Choroid plexus epithelial cell (primary cell): ENCODE measurements at regions not wholly inside any gene's neighbourhood (a gene's known extent, or its start where the extent isn't known, plus 50 kb on each side); places are given as distances from the start of the nearest gene placed in this dataset.
A peak's percentile ranks its signal among the peaks of the same experiment; 100 is the strongest.

Source experiments
- DNase-seq: peaks from one replicate; pipeline ENCODE4 v3.0.0-alpha.2; 2010; ENCODE audit warnings: low read depth
- H3K4me3 ChIP-seq: 2 replicates; pipeline ENCODE4 v1.5.1; 2011; ENCODE audit warnings: low read depth, mild to moderate bottlenecking, control low read depth, low read length, moderate library complexity
- TF ChIP-seq, protein P1 (sequence below): conservative IDR thresholded peaks from 2 replicates; pipeline ENCODE4 v1.5.1; 2011; ENCODE audit warnings: low read depth, mild to moderate bottlenecking, control low read depth, inconsistent platforms, low read length, moderate library complexity

DNA sequence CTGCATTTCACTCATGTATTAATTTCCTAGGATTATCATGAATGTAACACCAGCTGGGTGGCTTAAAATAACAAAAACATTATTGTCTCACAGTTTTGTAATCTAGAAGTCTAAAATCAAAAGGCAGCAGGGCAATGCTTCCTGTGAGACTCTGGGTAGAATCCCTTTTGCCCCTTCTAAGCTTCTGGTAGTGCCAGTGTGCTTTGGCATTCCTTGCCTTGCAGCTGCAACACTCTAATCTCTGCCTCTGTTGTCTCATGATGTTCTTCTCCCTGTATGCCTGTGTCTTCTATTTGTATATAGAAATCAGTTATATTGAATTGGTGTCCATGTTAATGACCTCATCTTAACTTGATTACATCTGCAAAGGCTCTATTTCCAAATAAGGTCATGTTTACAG lies 1117.3 kb downstream of the PCDH18 start:
- TF ChIP-seq, protein P1, sequence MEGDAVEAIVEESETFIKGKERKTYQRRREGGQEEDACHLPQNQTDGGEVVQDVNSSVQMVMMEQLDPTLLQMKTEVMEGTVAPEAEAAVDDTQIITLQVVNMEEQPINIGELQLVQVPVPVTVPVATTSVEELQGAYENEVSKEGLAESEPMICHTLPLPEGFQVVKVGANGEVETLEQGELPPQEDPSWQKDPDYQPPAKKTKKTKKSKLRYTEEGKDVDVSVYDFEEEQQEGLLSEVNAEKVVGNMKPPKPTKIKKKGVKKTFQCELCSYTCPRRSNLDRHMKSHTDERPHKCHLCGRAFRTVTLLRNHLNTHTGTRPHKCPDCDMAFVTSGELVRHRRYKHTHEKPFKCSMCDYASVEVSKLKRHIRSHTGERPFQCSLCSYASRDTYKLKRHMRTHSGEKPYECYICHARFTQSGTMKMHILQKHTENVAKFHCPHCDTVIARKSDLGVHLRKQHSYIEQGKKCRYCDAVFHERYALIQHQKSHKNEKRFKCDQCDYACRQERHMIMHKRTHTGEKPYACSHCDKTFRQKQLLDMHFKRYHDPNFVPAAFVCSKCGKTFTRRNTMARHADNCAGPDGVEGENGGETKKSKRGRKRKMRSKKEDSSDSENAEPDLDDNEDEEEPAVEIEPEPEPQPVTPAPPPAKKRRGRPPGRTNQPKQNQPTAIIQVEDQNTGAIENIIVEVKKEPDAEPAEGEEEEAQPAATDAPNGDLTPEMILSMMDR: no peak
- H3K4me3 ChIP-seq: no peak overlapping the region
- no peak for DNase-seq

GRCh38 chr4:136412708-136413107 lies 1119.6 kb downstream of the PCDH18 start:
- TF ChIP-seq, protein P1: no peak
- DNase-seq: peak; percentile 76
- H3K4me3 ChIP-seq: no peak overlapping the region

DNA sequence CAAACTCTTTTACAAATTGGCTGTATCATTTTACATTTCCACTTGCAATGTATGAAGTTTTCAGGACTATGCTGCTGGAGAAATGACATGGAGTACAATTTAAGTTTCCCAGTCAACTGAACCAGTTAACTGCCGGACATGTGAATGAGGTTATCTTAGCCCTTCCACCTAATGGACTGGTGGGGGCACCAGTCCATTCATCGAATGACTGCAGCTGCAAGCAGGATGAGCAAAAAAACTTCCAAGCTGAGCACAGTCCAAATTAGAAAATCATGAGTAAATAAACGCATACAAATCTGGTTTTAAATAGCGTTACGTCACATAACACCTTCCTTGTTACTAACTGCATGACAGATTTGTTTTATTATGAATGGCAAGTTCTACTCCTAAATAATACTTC lies 1131.5 kb downstream of the PCDH18 start:
- no peak overlapping the region for H3K4me3 ChIP-seq
- TF ChIP-seq, protein P1: peak; percentile 39
- peak; percentile 29 for DNase-seq

- TF ChIP-seq, protein P1: no peak
- no peak for DNase-seq
- H3K4me3 ChIP-seq: no peak overlapping the region
Measured at GRCh38 chr4:136395212-136395722, 1137.0 kb downstream of the PCDH18 start.

- no peak overlapping the region for H3K4me3 ChIP-seq
- DNase-seq: peak; percentile 83
- TF ChIP-seq, protein P1: no peak
Measured at GRCh38 chr4:136392576-136392975, 1139.7 kb downstream of the PCDH18 start.

DNA sequence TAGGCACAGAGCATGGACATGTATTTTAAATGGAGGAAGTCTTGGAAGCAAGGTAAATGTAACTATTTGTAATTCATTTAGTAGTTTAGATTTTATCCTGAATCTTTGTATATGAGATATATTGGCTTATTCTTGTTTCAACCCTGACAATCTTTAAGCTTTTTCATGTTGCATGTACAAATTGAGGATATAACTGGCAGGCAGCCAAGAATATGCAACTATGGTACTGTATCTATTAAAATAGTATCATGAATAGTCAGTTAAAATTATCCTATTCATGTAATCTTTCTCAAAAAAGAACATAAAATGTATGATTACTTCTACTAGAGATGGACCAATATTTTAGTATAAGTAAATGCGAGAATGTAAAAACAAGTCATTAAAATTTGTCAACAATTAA lies 1141.5 kb downstream of the PCDH18 start:
- no peak overlapping the region for H3K4me3 ChIP-seq
- peak; percentile 37 for DNase-seq
- TF ChIP-seq, protein P1: no peak

- peak; percentile 70 for DNase-seq
- H3K4me3 ChIP-seq: no peak overlapping the region
Measured at GRCh38 chr4:136383082-136383481, 1149.2 kb downstream of the PCDH18 start.

More at GRCh38 chr4:136383082-136383481, 1149.2 kb downstream of the PCDH18 start:
- TF ChIP-seq, protein P1: no peak
